ENCODE measurements at regions not wholly inside any gene's neighbourhood (a gene's known extent, or its start where the extent isn't known, plus 50 kb on each side); places are given as distances from the start of the nearest gene placed in this dataset.

GRCh38 chr2:126802316-126802715 is 96.4 kb upstream of the TEX51 start:
- TF ChIP-seq, protein P1, sequence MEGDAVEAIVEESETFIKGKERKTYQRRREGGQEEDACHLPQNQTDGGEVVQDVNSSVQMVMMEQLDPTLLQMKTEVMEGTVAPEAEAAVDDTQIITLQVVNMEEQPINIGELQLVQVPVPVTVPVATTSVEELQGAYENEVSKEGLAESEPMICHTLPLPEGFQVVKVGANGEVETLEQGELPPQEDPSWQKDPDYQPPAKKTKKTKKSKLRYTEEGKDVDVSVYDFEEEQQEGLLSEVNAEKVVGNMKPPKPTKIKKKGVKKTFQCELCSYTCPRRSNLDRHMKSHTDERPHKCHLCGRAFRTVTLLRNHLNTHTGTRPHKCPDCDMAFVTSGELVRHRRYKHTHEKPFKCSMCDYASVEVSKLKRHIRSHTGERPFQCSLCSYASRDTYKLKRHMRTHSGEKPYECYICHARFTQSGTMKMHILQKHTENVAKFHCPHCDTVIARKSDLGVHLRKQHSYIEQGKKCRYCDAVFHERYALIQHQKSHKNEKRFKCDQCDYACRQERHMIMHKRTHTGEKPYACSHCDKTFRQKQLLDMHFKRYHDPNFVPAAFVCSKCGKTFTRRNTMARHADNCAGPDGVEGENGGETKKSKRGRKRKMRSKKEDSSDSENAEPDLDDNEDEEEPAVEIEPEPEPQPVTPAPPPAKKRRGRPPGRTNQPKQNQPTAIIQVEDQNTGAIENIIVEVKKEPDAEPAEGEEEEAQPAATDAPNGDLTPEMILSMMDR (conservative IDR thresholded peaks at IDR 0.05; ENCODE audit: low read depth in 2 of 2), result no peak
- TF ChIP-seq STAT1 (IDR thresholded peaks at IDR 0.05; ENCODE audit: unreplicated experiment) (no peak), POLR2AphosphoS5 (IDR thresholded peaks at IDR 0.05; ENCODE audit: low read depth) (no peak), EZH2 (IDR thresholded peaks at IDR 0.05; ENCODE audit: low read depth, unreplicated experiment) (no peak), EZH2phosphoT487 (IDR thresholded peaks at IDR 0.05; ENCODE audit: unreplicated experiment) (no peak), ZNF331 (CRISPR knock-in tag; IDR thresholded peaks at IDR 0.05; ENCODE audit: low read depth) (no peak), CREB1 (CRISPR knock-in tag; IDR thresholded peaks at IDR 0.05; ENCODE audit: low read depth) (no peak), NANOG (IDR thresholded peaks at IDR 0.05; ENCODE audit: borderline replicate concordance) (no peak)
- TF ChIP-seq, protein P2, sequence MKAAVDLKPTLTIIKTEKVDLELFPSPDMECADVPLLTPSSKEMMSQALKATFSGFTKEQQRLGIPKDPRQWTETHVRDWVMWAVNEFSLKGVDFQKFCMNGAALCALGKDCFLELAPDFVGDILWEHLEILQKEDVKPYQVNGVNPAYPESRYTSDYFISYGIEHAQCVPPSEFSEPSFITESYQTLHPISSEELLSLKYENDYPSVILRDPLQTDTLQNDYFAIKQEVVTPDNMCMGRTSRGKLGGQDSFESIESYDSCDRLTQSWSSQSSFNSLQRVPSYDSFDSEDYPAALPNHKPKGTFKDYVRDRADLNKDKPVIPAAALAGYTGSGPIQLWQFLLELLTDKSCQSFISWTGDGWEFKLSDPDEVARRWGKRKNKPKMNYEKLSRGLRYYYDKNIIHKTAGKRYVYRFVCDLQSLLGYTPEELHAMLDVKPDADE (IDR thresholded peaks at IDR 0.05), result no peak
- TF ChIP-seq, protein P3, sequence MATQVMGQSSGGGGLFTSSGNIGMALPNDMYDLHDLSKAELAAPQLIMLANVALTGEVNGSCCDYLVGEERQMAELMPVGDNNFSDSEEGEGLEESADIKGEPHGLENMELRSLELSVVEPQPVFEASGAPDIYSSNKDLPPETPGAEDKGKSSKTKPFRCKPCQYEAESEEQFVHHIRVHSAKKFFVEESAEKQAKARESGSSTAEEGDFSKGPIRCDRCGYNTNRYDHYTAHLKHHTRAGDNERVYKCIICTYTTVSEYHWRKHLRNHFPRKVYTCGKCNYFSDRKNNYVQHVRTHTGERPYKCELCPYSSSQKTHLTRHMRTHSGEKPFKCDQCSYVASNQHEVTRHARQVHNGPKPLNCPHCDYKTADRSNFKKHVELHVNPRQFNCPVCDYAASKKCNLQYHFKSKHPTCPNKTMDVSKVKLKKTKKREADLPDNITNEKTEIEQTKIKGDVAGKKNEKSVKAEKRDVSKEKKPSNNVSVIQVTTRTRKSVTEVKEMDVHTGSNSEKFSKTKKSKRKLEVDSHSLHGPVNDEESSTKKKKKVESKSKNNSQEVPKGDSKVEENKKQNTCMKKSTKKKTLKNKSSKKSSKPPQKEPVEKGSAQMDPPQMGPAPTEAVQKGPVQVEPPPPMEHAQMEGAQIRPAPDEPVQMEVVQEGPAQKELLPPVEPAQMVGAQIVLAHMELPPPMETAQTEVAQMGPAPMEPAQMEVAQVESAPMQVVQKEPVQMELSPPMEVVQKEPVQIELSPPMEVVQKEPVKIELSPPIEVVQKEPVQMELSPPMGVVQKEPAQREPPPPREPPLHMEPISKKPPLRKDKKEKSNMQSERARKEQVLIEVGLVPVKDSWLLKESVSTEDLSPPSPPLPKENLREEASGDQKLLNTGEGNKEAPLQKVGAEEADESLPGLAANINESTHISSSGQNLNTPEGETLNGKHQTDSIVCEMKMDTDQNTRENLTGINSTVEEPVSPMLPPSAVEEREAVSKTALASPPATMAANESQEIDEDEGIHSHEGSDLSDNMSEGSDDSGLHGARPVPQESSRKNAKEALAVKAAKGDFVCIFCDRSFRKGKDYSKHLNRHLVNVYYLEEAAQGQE (IDR thresholded peaks at IDR 0.05; ENCODE audit: unreplicated experiment), result no peak
